Calu3 (cell line): ENCODE measurements at regions not wholly inside any gene's neighbourhood (a gene's known extent, or its start where the extent isn't known, plus 50 kb on each side); places are given as distances from the start of the nearest gene placed in this dataset.

Experiments
- BruUV-seq: library from RNA; stranded (reverse); fragments of 400-500 nt; replicated peaks from 2 replicates; lab custom pipeline; 2021; lab: Mats Ljungman, UMichigan
- CTCF ChIA-PET: fragments of 300-600 bp; sonication (Branson Sonifier 250); formaldehyde crosslinking; loops from one replicate; lab custom pipeline; 2022; ENCODE audit warnings: antibody characterized with exemption; lab: Charles Lee
- DNase-seq: peaks from one replicate; pipeline ENCODE4 v3.0.0; 2022
- H3K27ac Mint-ChIP-seq: one replicate; pipeline ENCODE4 v1.8.0; 2022; ENCODE audit warnings: mixed read lengths; ENCODE audit not compliant: unreplicated experiment
- H3K27me3 Mint-ChIP-seq: one replicate; pipeline ENCODE4 v1.8.0; 2022; ENCODE audit warnings: mixed read lengths; ENCODE audit not compliant: unreplicated experiment
- H3K36me3 Mint-ChIP-seq: one replicate; pipeline ENCODE4 v1.8.0; 2022; ENCODE audit warnings: mild to moderate bottlenecking, moderate library complexity, mixed read lengths; ENCODE audit not compliant: insufficient read depth, unreplicated experiment
- H3K4me1 Mint-ChIP-seq: one replicate; pipeline ENCODE4 v1.8.0; 2022; ENCODE audit warnings: mild to moderate bottlenecking, low read depth, mixed read lengths; ENCODE audit not compliant: unreplicated experiment
- H3K4me3 Mint-ChIP-seq: one replicate; pipeline ENCODE4 v1.8.0; 2022; ENCODE audit warnings: mild to moderate bottlenecking, low read depth, moderate library complexity, mixed read lengths; ENCODE audit not compliant: unreplicated experiment
- H3K9me3 Mint-ChIP-seq: one replicate; pipeline ENCODE4 v1.8.0; 2022; ENCODE audit warnings: low read depth, mixed read lengths; ENCODE audit not compliant: unreplicated experiment
- intact Hi-C: fragments of 100-400 bp; cut with micrococcal nuclease; formaldehyde crosslinking; loops from one replicate; pipeline ENCODE4 v1.10.0; 2022; ENCODE audit not compliant: unreplicated experiment
- TF ChIP-seq, protein P1 (sequence below): fragments of 200-600 bp; IDR thresholded peaks from one replicate; pipeline ENCODE4 v1.8.0; 2022; ENCODE audit warnings: antibody characterized with exemption; ENCODE audit not compliant: unreplicated experiment

DNA sequence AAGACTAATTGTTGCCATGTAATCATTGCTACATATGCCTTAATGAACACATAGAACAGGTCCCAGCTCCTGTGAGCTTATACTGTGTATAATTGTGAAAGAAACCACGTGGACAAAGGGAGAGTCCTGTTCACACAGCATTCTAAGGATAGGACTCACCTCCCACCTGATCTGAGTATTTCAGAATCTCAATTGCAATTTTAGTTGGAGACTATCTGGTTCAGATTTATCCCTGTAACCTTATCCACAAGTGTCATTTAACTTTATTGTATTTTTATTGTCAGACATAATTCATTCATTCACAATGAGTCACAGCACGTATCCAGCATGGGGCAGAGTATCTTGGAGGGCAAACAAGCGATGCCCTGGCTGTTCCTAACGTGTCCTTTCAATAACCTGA is 448.3 kb downstream of the NTRK2 start:
- intact Hi-C loops = loop anchor here (10.0 kb wide), 1 partner anchor 367 kb away; no protein-coding TSS in a partner anchor
- Mint-ChIP-seq H3K27ac (no peak overlapping the region), H3K4me3 (no peak overlapping the region), H3K36me3 (no peaks in the 10 kb centered on the region), H3K27me3 (no peaks in the 10 kb centered on the region), H3K4me1 (no peaks in the 10 kb centered on the region), H3K9me3 (no peaks in the 10 kb centered on the region)
- CTCF ChIA-PET = no interaction called here
- DNase-seq = no peak
- BruUV-seq = no TSS peak
- TF ChIP-seq, protein P1, sequence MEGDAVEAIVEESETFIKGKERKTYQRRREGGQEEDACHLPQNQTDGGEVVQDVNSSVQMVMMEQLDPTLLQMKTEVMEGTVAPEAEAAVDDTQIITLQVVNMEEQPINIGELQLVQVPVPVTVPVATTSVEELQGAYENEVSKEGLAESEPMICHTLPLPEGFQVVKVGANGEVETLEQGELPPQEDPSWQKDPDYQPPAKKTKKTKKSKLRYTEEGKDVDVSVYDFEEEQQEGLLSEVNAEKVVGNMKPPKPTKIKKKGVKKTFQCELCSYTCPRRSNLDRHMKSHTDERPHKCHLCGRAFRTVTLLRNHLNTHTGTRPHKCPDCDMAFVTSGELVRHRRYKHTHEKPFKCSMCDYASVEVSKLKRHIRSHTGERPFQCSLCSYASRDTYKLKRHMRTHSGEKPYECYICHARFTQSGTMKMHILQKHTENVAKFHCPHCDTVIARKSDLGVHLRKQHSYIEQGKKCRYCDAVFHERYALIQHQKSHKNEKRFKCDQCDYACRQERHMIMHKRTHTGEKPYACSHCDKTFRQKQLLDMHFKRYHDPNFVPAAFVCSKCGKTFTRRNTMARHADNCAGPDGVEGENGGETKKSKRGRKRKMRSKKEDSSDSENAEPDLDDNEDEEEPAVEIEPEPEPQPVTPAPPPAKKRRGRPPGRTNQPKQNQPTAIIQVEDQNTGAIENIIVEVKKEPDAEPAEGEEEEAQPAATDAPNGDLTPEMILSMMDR = no peak

DNA sequence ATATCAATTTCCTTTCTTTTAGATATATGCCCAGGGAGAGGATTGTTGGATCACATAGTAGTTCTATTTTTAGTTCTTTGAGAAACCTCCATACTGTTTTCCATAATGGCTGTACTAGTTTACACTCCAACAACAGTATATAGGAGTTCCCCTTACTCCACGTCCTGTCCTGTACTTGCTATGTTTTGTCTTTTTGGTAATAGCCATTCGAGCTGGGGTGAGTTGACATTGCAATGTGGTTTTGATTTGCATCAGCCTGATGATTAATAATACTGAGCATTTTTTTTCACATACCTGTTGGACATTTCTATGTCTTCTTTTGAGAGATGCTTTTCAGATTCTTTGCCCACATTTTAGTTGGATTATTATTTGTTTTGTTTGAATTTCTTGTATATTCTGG is 445.9 kb downstream of the NTRK2 start:
- CTCF ChIA-PET = no interaction called here
- BruUV-seq = no TSS peak
- no peak overlapping the region for H3K4me3 Mint-ChIP-seq
- H3K9me3 Mint-ChIP-seq = no peaks in the 10 kb centered on the region
- H3K4me1 Mint-ChIP-seq = no peaks in the 10 kb centered on the region
- no peak for DNase-seq
- no peaks in the 10 kb centered on the region for H3K36me3 Mint-ChIP-seq
- intact Hi-C loops = loop anchor here (10.0 kb wide), 1 partner anchor 369 kb away; no protein-coding TSS in a partner anchor
- H3K27ac Mint-ChIP-seq = no peak overlapping the region
- TF ChIP-seq, protein P1 = no peak
- H3K27me3 Mint-ChIP-seq = no peaks in the 10 kb centered on the region

DNA sequence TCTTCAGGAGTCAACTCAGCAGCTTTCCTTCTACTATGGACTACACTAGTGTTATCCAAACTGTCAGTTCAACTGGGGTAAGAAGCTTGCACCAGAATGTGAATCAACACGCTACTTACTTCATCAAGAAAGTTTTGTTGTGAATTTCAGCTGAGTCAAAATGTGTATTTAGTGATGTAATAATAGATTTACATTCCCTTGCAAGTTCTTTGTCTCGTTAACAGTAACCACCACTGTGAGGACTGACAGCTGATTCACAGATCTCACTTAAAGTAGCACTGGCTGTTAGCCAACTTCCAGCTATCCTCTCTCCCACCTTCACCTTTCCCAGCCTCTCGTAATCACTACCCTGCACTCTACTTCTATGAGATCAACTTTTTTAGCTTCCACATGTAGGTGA is 445.3 kb downstream of the NTRK2 start:
- TF ChIP-seq, protein P1 = no peak
- Mint-ChIP-seq H3K27ac (no peak overlapping the region), H3K4me3 (no peak overlapping the region), H3K27me3 (no peaks in the 10 kb centered on the region), H3K36me3 (no peaks in the 10 kb centered on the region), H3K4me1 (no peaks in the 10 kb centered on the region), H3K9me3 (no peaks in the 10 kb centered on the region)
- intact Hi-C loops = loop anchor here (10.0 kb wide), 1 partner anchor 370 kb away; no protein-coding TSS in a partner anchor
- no peak for DNase-seq
- BruUV-seq = no TSS peak
- CTCF ChIA-PET = no interaction called here

DNA sequence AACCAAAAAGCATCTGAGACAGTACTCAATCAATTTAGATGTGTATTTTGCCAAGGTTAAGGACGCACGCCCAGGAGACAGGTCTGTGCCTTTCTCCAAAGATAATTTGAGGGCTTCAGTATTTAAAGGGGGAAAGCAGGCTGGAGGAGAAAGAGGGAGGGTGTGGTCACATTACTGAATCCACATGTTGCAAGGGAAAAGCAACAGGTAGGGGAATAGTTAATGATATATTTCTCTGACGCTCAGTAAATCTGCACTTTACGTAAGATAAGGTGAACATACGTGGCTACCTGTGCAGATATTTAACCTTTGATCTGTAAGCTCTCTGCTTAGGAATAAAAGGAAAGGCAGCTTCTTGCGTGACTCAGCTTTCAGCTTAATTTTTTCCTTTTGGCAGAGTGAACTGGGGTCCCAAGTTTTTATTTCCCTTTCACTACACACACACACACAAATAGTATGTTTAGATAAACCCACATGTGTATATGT is 443.4 kb downstream of the NTRK2 start:
- no peaks in the 10 kb centered on the region for H3K4me1 Mint-ChIP-seq
- H3K9me3 Mint-ChIP-seq = no peaks in the 10 kb centered on the region
- CTCF ChIA-PET = no interaction called here
- intact Hi-C loops = loop anchor here (10.0 kb wide), 1 partner anchor 372 kb away; no protein-coding TSS in a partner anchor
- no peak overlapping the region for H3K4me3 Mint-ChIP-seq
- BruUV-seq = no TSS peak
- H3K27me3 Mint-ChIP-seq = no peaks in the 10 kb centered on the region
- H3K36me3 Mint-ChIP-seq = no peaks in the 10 kb centered on the region
- TF ChIP-seq, protein P1 = no peak
- no peak for DNase-seq
- no peak overlapping the region for H3K27ac Mint-ChIP-seq
